NCI-H1417 treated with DMSO at 0.1 percent for 48 hours (cell line): ENCODE measurements at regions not wholly inside any gene's neighbourhood (a gene's known extent, or its start where the extent isn't known, plus 50 kb on each side); places are given as distances from the start of the nearest gene placed in this dataset.
"Not testable (repeated sequence)": the region's sequence is repeated elsewhere in the genome, so short reads cannot be mapped to it uniquely, and the experiment has no call there.

Experiments used
- DNase-seq: peaks from one replicate; lab custom pipeline; 2025; lab: John Stamatoyannopoulos, UW

DNA sequence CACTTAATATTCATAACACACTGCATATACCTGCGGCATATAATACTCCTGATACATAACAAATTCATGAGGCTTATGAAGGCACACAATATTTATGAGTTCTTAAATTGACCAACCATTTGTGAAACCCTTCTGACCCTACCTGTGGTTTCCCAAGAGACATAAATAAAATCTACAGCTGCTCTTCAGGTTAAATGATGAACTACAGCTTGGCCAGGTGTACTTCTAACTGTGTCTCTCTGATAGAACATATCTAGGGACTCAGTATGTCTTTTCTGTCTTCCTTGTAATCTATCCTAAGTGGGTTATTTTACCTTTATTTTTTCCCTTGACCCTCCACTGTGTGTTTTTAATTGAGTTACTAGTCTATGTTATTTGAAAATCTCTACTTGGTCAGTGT is 189.9 kb upstream of the UFM1 start:
- no peak for DNase-seq

DNA sequence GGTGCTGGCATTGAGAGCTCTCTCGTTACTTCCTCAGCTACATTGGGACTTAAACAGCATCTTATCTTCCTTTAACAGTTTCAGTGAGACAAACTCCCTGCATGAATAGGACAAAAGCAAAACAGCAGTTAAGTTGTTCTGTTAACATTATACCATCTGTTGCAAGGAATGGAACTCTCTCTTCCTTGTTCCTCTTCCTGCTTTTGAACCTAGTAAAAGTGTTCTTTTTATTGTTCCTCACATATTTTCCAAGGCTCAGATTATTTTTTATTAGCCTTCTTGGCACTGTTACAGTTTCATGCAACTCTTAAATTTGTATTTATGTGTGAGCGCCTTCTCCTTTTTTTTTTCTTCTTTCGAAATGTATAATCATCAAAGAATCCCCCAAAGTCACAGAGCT is 202.6 kb upstream of the UFM1 start:
- no peak for DNase-seq

DNA sequence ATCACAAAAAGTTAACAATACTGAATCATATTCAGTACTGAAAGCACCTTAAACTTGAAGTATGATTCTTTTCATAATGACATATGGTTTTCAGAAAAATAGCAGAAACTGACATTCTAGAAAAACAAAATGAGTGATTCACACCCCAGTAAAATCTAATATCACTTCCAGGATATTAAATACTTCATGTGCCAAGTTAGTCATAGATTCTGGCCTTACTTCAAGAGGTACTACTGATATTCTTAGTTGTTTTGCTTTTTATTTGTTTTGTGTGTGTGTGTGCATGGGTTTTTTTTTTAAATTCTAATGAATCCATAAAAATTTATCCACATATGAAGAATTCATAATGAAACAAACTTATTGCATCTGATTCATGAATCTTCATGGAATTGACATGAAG is 207.9 kb upstream of the UFM1 start:
- no peak for DNase-seq

DNA sequence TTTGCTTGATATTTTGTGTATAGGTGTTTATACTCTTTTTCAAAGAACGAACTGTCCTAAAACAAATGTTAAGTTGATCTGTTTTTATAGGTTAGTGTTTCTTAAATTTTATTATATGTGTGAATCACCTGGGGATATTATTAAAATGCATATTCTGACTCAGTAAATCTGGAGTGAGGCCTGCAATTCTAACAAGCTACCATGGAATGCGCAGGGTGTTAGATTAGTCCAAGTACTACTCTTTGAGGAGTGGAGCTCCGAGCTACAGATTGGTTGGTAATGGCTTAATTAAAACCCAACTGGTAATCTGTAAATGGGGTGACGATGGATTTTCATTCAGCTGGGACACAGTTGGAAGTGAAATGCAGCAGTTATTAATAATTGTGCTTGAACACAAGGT is 214.1 kb upstream of the UFM1 start:
- no peak for DNase-seq

DNA sequence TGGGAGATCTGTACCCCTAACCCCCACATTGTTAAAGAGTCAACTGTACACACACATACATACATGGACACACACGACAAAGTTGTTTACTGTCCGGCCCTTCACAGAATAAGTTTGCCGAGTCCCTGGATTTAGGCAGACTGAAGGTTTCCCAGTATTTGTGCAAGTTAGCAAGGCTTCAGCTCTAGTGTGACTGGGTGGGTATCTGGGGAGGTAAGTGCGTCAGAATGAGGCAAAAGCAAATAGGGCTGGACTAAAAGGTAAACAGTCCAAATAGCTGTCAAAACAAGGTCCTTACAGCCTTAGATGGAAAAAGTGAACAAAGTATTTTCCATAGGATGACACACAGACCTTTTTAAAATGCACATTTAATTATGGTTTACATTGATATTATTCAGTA is 228.4 kb upstream of the UFM1 start:
- no peak for DNase-seq

DNA sequence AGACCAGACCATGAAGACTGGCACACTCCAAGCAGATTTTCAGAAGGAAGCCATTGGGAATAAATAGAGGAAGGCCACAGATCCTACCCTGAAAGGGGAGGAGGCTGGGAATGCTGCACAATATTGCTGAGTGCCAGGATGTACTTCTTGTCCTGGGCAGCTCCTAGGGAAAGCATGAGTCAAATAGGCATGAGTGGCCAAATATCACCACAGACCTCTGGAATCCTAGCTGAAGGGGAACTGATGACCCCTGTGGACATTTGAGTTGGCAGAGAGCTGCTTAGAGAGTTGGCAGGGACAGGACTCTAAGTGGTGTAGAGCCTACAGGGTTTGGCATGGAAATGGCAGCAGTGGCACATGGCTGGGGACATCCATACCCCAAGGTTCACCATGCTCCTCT is 234.3 kb upstream of the TRPC4 start:
- no peak for DNase-seq

DNA sequence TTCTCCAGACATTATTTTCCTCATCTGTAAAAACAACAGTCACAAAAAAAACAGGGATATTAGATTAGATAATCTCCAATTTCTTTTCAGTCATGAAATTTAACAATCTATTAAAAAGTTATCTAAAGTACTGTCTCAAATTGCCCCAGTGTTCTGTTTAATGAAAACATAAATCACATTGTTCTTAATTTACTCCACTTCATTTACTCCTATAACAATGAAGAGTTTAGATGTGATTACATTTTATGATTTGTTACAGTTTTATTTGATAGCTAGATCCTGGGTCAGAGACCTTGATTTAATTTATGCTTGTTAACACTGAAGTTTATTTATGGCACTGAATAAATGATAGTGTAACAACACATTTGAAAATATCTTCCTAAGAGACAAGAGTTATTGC is 230.2 kb upstream of the TRPC4 start:
- DNase-seq, result no peak

DNA sequence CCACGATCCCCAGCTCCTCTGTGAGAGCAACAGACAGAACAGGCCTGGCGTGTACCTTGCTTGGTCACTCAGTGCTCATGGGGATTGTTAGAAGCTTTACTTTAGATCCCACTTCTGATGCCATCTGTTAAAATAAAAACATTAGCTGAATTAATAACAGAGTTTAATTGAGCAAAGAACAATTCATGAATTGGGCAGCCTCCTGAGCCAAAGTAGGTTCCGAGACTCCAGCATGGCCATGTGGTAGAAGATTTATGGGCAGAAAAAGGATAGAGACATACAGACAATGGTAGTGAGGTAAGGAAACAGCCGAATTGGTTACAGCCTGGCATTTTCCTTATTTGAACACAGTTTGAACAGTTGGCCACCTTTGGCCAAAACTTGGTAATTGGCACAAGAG is 223.9 kb upstream of the TRPC4 start:
- no peak for DNase-seq

DNA sequence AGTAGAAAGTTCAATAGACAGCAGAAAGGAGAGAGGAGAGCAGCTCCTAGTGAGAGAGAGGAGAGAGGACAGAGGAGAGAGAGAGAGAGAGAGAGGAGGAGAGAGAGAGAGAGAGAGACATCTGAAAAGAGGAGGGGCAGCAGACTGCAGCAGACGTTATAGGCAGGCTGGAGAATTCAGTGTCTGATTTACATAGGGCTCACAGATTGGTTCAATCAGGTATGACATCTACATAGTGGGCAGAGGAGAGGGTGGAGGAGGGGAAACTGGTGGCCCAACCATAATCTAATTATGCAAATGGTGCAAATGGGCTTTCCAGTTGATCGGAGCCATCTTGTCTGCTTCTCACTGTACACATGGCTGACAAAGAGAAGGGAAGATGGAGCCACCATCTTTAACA is 221.3 kb upstream of the TRPC4 start:
- no peak for DNase-seq

DNA sequence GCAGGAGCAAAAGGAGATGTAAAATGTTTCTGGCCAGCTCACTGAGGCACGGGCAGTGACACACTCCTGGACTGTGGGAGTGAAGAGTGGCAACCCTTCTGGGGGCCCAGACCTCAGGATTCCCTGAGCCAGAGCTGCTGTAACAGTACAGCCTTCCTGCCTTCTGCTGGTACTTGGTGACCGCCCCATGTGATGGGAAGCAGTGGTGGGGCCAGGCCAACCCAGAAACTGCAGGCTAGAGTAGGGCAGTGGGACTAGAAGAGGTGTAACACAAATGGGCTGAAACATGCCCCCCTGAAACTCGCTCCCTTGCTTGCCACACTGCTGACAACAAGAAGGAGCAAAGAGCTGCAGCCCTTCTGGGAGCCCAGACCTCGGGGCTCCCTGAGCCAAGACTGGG is 217.1 kb upstream of the TRPC4 start:
- DNase-seq, result no peak

DNA sequence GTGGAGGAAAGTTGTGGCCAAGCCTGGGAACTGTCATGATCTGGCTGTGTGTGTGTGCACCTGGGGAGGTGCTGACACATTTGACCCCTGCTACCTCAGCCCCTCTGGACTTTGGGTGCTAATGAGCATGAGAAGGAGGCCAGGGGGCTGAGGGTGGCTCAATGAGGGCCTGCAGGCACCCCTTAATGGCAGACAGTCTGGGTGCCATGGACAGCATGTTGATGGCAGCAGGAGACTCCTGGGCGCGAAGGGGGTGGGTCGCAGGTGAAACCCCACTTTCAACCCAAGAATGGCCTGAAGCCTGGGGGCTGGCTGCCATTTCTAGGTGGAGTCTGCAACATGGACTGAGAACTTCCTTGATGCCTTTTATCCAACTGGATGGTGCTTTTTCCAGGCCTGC is 216.4 kb upstream of the TRPC4 start:
- DNase-seq, result no peak

DNA sequence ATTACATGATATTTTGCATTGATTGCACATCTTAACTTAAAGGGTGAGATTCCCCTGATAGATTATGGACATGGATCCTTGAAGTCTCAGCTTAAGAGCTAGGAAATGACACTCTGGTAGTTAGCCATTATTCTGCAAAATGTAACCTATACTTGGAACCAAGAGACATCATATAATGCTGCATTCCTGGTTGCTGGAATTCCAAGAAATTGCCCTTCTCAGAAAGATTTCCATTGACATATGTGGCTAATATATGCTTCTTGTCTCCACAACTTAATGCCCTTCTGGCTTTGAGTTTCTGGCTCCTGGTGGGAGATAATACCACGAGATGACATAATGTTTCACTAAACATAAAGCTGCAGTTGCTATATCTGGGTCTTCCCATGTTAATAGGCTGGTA is 204.4 kb upstream of the TRPC4 start:
- no peak for DNase-seq

DNA sequence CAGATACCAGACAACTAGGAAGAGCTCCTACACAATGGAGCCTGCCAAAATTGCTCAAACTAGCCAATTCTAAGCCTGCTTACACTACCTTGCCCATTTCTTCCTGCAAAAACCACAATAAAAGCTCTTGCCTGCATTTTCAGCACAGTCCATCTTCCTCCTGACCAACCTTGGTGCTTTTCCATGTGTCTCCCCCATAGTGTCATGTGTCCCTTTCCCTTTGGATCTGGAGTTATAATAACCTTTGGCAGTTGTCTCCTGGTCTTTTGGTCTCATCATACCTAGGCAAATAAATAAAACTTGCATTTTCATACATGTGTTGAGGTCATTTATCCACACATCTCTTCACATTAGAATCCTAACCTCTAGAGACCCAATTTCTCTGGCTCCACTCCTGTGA is 203.1 kb upstream of the TRPC4 start:
- no peak for DNase-seq

DNA sequence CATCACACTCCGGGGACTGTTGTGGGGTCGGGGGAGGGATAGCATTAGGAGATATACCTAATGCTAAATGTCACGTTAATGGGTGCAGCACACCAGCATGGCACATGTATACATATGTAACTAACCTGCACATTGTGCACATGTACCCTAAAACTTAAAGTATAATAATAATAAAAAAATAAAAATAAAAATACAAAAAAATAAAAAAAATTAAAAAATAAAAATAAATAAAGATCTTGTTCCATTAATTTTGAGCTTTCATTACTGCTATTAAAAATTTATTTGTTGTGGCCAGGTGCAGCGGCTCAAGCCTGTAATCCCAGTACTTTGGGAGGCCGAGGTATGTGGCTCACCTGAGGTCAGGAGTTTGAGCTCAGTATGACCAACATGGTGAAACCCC is 201.8 kb upstream of the TRPC4 start:
- not testable (repeated sequence) for DNase-seq

DNA sequence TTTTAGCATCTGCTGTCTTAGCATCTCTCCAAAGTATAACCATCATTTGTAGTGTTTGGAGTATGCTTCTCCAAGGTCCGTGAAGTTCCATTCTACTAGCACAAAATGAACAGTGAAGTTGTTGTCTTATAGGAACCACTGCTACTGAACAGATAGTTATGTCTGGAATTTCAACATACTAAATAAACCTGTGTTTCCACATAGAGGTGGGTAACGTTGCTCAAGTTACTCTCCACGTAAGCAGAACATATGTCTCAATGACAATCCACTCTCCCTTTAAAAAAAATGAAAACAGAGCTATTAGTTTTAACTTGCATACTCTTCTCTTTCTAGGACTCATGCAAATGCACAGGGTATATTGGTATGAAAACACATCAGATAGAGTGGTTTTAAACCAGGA is 184.3 kb upstream of the TRPC4 start:
- DNase-seq, result no peak

DNA sequence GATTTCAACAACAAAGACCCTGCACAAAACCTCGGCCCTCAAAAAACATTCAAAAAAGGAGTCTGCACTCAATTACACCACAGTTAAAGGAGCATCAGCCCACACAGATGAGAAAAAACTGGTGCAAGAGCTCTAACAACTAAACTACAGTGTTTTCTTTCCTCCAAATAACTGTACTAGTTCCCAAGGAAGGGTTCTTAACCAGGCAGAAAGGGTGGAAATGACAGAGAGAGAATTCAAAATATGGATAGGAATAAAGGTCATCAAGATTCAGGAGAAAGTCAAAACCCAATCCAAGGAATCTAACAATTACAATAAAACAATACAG is 176.4 kb upstream of the TRPC4 start:
- DNase-seq, result no peak

DNA sequence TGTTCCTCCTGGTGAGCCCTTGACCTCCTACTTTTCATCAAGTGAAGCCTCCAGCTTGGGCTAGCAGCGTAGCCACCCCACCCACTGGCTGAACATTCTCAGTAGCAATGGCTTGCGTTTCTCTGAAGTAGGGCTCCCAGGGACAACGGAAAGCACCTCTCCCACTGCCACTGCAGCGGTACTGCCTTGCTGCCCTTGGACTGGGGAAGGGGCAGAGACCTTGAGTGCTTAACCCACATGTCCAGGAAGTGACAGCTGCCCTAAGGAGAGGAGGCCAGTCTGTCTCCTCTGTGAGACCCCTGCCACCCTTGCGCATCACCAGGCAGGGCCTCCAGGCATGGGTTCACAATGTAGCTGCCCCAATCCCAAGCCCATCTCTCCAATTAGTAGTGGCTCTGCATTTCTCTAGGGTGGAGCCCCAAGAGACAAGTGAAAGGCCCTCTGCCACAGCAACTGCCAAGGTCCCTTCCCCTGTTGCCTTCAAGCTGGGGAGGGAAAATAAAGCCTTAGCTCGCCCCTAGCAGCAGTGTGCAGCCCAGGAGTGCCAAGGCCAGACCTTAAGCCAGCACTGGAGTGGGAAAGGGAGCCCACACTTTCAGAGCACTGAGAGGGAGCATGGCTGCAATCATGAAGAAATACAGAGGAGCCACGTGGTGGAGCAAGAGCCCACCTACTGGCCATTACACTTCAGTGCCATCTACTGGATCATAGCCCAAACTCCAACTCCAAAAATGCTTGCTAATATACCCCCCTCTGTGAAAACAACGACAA is 175.9 kb upstream of the TRPC4 start:
- no peak for DNase-seq

DNA sequence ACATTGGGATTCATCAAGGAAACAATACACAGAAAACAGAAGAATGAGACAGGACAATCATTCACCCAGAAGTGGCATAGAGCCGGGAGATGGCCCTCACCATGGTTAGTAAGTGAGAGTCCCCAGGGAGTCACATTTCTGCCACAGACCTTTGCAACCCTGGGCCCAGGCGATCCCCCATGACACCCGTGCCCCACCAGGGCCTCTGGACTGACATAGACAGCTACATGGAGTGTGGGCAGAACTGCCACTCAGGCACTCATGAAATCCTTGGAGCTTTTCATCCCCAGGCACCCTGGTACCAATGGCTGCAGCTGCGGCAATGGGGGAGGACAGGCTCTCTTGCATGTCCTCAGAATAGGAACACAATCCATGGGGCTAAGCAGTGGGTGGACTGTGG is 174.5 kb upstream of the TRPC4 start:
- DNase-seq, result no peak

DNA sequence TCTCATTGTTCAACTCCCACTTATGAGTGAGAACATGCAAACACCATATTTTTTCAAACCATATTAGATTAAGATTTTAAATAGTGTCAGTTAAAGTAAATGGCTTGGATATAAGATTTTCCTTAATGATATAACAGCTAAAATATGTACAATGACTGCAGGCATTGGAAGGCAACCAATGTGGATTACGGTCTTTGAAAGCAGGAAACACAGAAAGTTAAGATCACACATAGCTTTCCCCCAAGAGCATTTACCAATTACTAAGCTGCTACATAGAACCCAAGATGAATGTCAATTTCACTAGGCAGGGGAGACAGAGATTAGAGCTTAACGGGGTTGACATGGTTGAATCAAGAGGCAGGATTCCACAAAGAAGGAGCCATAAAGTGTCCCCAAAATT is 173.2 kb upstream of the TRPC4 start:
- no peak for DNase-seq

DNA sequence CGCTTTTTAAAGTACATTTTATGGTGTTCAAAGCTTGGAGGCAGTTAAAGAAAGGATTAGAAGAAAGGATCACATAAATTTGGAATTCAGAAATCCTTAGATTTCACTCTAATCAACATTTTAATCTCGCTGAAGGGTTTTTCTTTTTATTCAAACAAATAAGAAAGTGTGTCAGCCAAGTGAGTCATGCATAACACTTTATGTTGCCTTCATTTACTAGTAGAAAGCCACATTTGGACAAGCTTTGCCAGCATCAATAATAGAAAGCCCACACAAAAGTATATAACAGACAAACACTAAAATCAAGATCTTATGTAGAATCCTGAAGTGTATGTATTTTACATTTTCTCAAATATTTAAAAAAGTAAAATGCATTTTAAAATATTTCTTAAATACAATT is 154.9 kb upstream of the TRPC4 start:
- no peak for DNase-seq

DNA sequence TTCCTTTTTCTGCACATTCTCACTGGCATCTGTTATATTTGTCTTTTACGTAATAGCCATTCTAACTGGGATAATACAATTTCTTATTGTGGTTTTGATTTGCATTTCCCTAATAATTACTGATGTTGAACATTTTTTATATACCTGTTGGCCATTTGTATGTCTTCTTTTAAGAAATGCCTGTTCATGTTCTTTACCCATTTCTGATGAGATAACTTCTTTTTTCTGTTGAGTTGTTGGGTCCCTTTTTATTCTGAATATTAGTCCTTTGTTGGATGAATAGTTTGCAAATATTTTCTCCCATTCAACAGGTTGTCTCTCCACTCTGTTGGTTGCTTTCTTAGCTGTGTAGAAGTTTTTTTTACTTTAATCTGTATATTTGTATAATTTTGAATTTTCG is 147.7 kb upstream of the TRPC4 start:
- no peak for DNase-seq

DNA sequence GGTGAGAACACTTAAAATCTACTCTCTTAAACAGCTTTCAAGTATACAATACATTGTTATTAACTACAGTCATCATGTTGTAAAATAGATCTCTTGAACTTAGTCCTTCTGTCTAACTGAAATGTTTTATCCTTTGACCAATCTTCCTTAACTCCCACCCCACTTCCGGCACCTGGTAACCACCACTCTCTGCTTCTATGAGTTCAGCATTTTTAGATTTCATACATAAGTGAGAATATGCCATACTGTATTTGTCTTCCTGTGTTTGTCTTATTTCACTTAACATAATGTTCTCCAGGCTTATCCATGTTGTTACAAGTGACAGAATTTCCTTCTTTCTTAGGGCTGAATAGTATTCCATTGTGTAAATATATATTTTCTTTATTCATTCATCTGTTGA is 144.1 kb upstream of the TRPC4 start:
- no peak for DNase-seq

DNA sequence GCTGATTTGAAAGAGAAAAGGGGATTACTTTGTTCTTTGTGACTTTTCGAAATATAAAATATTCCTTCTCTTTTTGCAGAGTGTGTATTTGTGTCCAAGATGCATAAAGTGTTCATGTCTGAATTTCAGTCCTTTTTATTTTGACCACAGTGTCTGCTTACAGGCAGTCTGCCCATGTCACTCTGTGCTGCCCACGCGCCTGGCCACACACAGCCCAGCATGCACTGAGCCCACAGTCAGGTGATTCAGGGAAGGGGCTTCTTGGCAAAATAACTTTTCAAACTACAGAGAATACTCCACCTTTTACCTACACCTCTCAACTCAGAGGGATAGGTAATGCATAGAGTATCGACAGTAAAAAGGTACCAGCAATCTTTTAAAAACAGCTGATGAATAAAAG is 142.5 kb upstream of the TRPC4 start:
- no peak for DNase-seq

DNA sequence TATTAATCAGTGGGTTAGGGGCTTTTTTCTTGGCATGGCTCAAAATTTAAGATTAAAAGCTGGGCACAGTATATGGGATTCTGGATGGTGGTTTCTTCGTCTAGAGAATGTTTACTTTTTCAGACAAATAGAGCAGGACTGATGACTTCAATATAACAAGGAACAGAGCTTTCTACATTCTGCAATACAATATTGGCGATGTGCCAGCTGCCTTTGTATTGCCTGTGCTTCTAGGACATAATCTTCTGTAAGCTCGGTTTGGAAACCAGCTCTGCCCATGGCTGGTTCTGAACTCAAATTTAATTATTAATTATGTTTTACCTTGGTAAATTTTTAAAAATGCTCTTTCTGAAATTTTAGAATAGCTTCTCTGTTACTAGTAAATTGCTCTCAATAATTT is 139.1 kb upstream of the TRPC4 start:
- DNase-seq, result no peak

DNA sequence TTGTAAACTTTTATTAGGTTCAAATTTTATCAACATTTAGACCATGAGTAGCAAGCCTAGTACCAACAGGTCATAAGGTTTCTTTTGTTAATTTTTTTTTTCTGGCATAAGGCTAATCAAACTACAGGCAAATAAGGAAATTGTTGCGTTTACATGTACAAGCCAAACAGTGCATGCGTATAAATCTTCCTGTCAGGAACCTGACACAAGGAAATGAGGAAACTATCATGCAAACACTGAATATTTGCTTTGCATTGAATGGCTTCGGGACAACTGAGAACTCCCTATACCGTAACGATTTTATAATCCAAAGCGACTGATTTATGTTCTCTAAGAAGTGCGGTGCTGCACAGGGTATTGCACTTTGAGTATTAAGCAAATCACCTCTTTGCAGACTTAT is 133.0 kb upstream of the TRPC4 start:
- peak; percentile 35 for DNase-seq
